BJ (cell line): ENCODE measurements at regions not wholly inside any gene's neighbourhood (a gene's known extent, or its start where the extent isn't known, plus 50 kb on each side); places are given as distances from the start of the nearest gene placed in this dataset.

Source experiments
- CTCF ChIA-PET: fragments of 350-600 bp; formaldehyde crosslinking; extraction: SDS; loops from one replicate; lab custom pipeline; 2021; ENCODE audit warnings: antibody characterized with exemption, inconsistent platforms; lab: Yijun Ruan, JAX
- POLR2A ChIA-PET: fragments of 300-600 bp; sonication (Branson Sonifier 250); formaldehyde crosslinking; extraction: SDS; loops from one replicate; lab custom pipeline; 2021; ENCODE audit warnings: antibody characterized with exemption; lab: Charles Lee
- DNase-seq: peaks from one replicate; pipeline ENCODE4 v3.0.0-alpha.2; 2011; ENCODE audit warnings: low read depth
- H3K27me3 ChIP-seq: 2 replicates; pipeline ENCODE4 v1.6.0; 2011; ENCODE audit warnings: low read length; ENCODE audit not compliant: control insufficient read depth, insufficient read depth
- H3K36me3 ChIP-seq: 2 replicates; pipeline ENCODE4 v1.5.1; 2011; ENCODE audit warnings: low read length; ENCODE audit not compliant: control insufficient read depth, insufficient read depth
- H3K4me3 ChIP-seq: 2 replicates; pipeline ENCODE4 v1.5.1; 2011; ENCODE audit warnings: low read depth, mild to moderate bottlenecking, control low read depth, low read length
- CTCF ChIP-seq: IDR thresholded peaks from 2 replicates; pipeline ENCODE4 v1.5.1; 2011; ENCODE audit warnings: low read depth, mild to moderate bottlenecking, control low read depth, inconsistent platforms, low read length, moderate library complexity; ENCODE audit not compliant: insufficient read depth

GRCh38 chr7:156021471-156021870, 209.2 kb upstream of the SHH start:
- Histone ChIP-seq H3K27me3 (no peaks in the 10 kb centered on the region), H3K4me3 (no peak overlapping the region), H3K36me3 (no peaks in the 10 kb centered on the region)
- ChIA-PET CTCF (no interaction called here), POLR2A (no interaction called here)
- no peak for TF ChIP-seq CTCF
- no peak for DNase-seq

- no peaks in the 10 kb centered on the region for H3K27me3 ChIP-seq
- POLR2A ChIA-PET: no interaction called here
- CTCF ChIA-PET: no interaction called here
- no peak overlapping the region for H3K4me3 ChIP-seq
- no peak for TF ChIP-seq CTCF
- H3K36me3 ChIP-seq: no peaks in the 10 kb centered on the region
- DNase-seq: no peak
Observed at GRCh38 chr7:156020566-156020965, 208.3 kb upstream of the SHH start.

GRCh38 chr7:156019776-156020565, 207.7 kb upstream of the SHH start:
- H3K4me3 ChIP-seq: no peak overlapping the region
- ChIA-PET CTCF (no interaction called here), POLR2A (no interaction called here)
- no peaks in the 10 kb centered on the region for H3K27me3 ChIP-seq
- DNase-seq: no peak
- no peaks in the 10 kb centered on the region for H3K36me3 ChIP-seq
- TF ChIP-seq CTCF: no peak

GRCh38 chr7:156019308-156019707, 207.0 kb upstream of the SHH start:
- H3K36me3 ChIP-seq: no peaks in the 10 kb centered on the region
- DNase-seq: no peak
- TF ChIP-seq CTCF: no peak
- POLR2A ChIA-PET: no interaction called here
- H3K4me3 ChIP-seq: no peak overlapping the region
- H3K27me3 ChIP-seq: no peaks in the 10 kb centered on the region
- CTCF ChIA-PET: no interaction called here

GRCh38 chr7:156017916-156018700, 205.8 kb upstream of the SHH start:
- CTCF ChIA-PET: no interaction called here
- no peak for TF ChIP-seq CTCF
- H3K36me3 ChIP-seq: no peaks in the 10 kb centered on the region
- H3K27me3 ChIP-seq: no peaks in the 10 kb centered on the region
- no peak overlapping the region for H3K4me3 ChIP-seq
- DNase-seq: no peak
- POLR2A ChIA-PET: no interaction called here
